Right lobe of liver (tissue), 6 donors: ENCODE measurements at regions not wholly inside any gene's neighbourhood (a gene's known extent, or its start where the extent isn't known, plus 50 kb on each side); places are given as distances from the start of the nearest gene placed in this dataset.

ENCODE experiments used
- ATAC-seq, 4 donors: fragments of 200-7000 bp; cut with Tn5 transposase; one replicate each; pipeline ENCODE4 v1.9.1; 2020; ENCODE audit warnings: mild to moderate bottlenecking in 4 of 4, moderate library complexity in 4 of 4
- DNase-seq, 3 donors: peaks; one replicate each; pipeline ENCODE4 v3.0.0-alpha.2; 2020
- H3K27ac ChIP-seq, 3 donors: fragments of 200-600 bp; one replicate each; pipeline ENCODE4 v1.8.0; 2022
- H3K27me3 ChIP-seq, 2 donors: fragments of 200-600 bp; one replicate each; pipeline ENCODE4 v1.8.0; 2022
- H3K36me3 ChIP-seq, 4 donors: fragments of 200-600 bp; sonication (generic) in 1 of 4; one replicate each; pipeline versions ENCODE4 v1.5.1 to v1.8.0; 2017 to 2022; ENCODE audit warnings: control low read depth in 1 of 4
- H3K4me1 ChIP-seq, 4 donors: fragments of 200-600 bp; sonication (generic) in 1 of 4; one replicate each; pipeline versions ENCODE4 v1.5.1 to v1.8.0; 2017 to 2022; ENCODE audit warnings: control low read depth in 1 of 4
- H3K4me3 ChIP-seq, 3 donors: fragments of 200-600 bp; one replicate each; pipeline ENCODE4 v1.8.0; 2022
- H3K9me3 ChIP-seq, 4 donors: fragments of 200-600 bp; sonication (generic) in 1 of 4; one replicate each; pipeline versions ENCODE4 v1.5.1 to v1.8.0; 2017 to 2022; ENCODE audit warnings: control low read depth in 1 of 4
- CTCF ChIP-seq, 4 donors: fragments of 200-600 bp in 3 of 4; fragments of 450-650 bp in 1 of 4; IDR thresholded peaks; one replicate each; pipeline versions ENCODE4 v1.5.1 to v1.8.0; 2016 to 2022; ENCODE audit warnings: antibody characterized with exemption in 4 of 4, mild to moderate bottlenecking in 2 of 4
- POLR2A ChIP-seq: fragments of 450-650 bp; IDR thresholded peaks from one replicate; pipeline ENCODE4 v1.6.1; 2017; ENCODE audit warnings: antibody characterized with exemption, mild to moderate bottlenecking
- WGBS: methylation state at CpG from one replicate; pipeline ENCODE4 v1.1.6; 2018; ENCODE audit warnings: low coverage, low lambda C conversion rate; ENCODE audit not compliant: insufficient coverage; ENCODE audit errors: missing lambda C conversion rate; 5-methylcytosine and 5-hydroxymethylcytosine counted together
- intact Hi-C, 2 donors: fragments of 100-400 bp; cut with DNase I; formaldehyde crosslinking; loops; one replicate each; pipeline versions ENCODE4 v1.11.2 to v1.14.1; 2022
- donor health status: DM: no; HTN: yes; CAD: no.
- donor health status: DM: no; HTN: no; CAD: no.
- donor health status: DM: no; HTN: no; CAD: no.
- donor health status: DM: no; HTN: yes; CAD: no.
- donor health status: DM: no; HTN: yes; CAD: no.

DNA sequence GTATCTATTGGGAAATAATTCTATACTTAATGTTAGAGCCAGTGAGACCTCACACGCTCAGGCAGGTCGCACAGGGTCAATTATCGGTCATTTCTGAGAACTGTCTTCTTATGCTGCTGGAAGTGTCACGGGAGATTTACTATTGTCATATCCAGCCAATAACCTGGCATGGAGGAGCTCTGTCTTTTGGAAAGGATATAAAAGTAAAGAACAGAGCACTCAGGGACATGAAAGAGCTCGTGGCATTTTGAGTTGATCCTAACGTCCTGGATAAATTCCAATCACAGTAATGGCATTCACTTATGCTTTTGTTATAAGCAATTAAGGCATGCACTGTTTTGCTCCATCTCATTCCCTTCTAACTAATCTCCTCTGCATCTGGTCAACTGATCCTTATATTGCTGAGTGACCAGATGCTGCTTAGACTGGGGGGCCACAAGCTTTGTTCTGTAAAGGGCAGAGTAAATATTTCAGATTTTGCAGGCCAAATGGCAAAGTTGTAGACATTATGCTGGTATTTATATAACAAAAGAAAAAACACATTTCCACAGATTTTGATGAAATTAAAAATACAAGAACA, 453.5 kb upstream of the SMIM21 start:
- TF ChIP-seq POLR2A = no peak
- TF ChIP-seq CTCF (IDR thresholded peaks at IDR 0.05) = no peak
- no peaks in the 10 kb centered on the region for H3K27me3 ChIP-seq
- intact Hi-C loops = no loop called here
- 67% methylated on average over 6 of the region's 6 CpGs for WGBS
- no peaks in the 10 kb centered on the region for H3K9me3 ChIP-seq
- no peaks in the 10 kb centered on the region for H3K36me3 ChIP-seq
- no peak for DNase-seq
- no peak overlapping the region for H3K4me3 ChIP-seq
- H3K4me1 ChIP-seq = no peaks in the 10 kb centered on the region
- no peak overlapping the region for H3K27ac ChIP-seq
- ATAC-seq = no peak

DNA sequence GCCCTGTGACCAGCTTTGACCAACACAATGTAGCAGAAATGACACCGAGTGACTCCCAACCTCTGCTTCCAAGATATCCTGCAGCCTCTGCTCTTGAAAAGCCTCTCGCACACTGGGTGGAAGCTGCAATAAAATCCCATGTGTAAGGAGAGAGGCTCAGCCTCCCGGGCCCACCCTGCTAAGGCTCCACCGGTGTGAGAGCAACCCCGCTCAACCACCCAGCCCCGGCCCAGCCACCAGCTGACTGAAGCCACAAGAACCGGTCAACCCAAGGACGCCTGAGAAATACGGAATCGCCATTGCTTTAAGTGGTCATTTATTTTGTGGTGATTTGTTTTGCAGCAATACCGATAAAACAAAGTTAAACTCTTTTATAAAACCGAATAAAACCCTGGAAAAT, 452.8 kb upstream of the SMIM21 start:
- DNase-seq (no peak), ATAC-seq (no peak)
- Histone ChIP-seq H3K4me3 (no peak overlapping the region), H3K36me3 (no peaks in the 10 kb centered on the region), H3K27me3 (no peaks in the 10 kb centered on the region), H3K9me3 (no peaks in the 10 kb centered on the region), H3K27ac (no peak overlapping the region), H3K4me1 (no peaks in the 10 kb centered on the region)
- intact Hi-C loops = no loop called here
- WGBS = 74% methylated on average over 8 of the region's 12 CpGs
- no peak for TF ChIP-seq CTCF (IDR thresholded peaks at IDR 0.05)
- no peak for TF ChIP-seq POLR2A

DNA sequence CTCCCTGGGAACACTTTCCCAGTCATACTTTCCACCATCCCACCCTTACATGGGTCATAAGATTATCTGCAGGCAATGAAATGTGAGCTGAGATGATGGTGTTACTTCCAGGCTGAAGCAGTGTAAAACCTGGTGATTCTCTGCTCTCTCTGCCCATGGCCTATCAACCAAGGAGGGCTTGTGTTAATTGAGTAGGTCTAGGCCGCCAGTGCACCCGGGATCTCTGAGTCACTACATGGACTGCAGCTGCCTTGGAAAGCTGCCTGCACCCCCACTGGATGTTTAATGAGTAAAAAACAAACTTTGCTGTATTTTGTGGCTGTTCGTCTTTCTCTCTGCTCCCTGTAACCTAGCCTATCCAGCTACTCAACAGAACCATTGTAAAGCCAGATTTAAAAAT, 451.7 kb upstream of the SMIM21 start:
- Histone ChIP-seq H3K27ac (no peak overlapping the region), H3K9me3 (no peaks in the 10 kb centered on the region), H3K36me3 (no peaks in the 10 kb centered on the region), H3K4me1 (no peaks in the 10 kb centered on the region), H3K27me3 (no peaks in the 10 kb centered on the region), H3K4me3 (no peak overlapping the region)
- 63% methylated on average over 3 of the region's 3 CpGs for WGBS
- intact Hi-C loops = no loop called here
- ATAC-seq = no peak
- no peak for DNase-seq
- TF ChIP-seq POLR2A = no peak
- TF ChIP-seq CTCF (IDR thresholded peaks at IDR 0.05) = no peak

DNA sequence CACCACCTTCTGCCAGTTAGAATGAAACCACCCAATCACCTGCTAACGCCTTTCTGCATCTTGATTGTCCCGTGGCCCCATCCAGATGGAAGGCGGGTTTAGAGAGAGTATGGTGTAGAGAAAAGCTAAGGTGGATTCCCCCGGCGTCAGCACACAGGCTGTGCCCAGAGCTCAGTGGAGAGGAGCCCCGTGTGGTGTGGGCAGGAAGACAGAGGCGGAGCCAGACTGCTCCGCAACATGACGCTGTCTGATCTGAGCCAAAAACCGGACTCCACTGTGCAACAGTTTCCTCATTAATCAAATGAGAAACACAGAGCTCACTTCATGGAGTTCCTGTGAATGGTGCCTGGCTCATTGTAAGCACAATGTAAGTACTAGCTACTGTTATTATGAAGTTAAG, 448.1 kb upstream of the SMIM21 start:
- DNase-seq = no peak
- TF ChIP-seq CTCF (IDR thresholded peaks at IDR 0.05) (no peak), POLR2A (no peak)
- H3K27me3 ChIP-seq = no peaks in the 10 kb centered on the region
- no peak overlapping the region for H3K4me3 ChIP-seq
- no peaks in the 10 kb centered on the region for H3K36me3 ChIP-seq
- intact Hi-C loops = no loop called here
- 59% methylated on average over 6 of the region's 10 CpGs for WGBS
- H3K27ac ChIP-seq = no peak overlapping the region
- no peaks in the 10 kb centered on the region for H3K9me3 ChIP-seq
- no peak for ATAC-seq
- H3K4me1 ChIP-seq = no peaks in the 10 kb centered on the region
